HG02870 (cell line): ENCODE measurements at regions not wholly inside any gene's neighbourhood (a gene's known extent, or its start where the extent isn't known, plus 50 kb on each side); places are given as distances from the start of the nearest gene placed in this dataset.
"Not testable (repeated sequence)": the region's sequence is repeated elsewhere in the genome, so short reads cannot be mapped to it uniquely, and the experiment has no call there.

ENCODE experiments used
- ATAC-seq: cut with Tn5 transposase; IDR thresholded peaks from one replicate; pipeline ENCODE4 v1.9.1; 2021; ENCODE audit warnings: mild to moderate bottlenecking, moderate library complexity; ENCODE audit not compliant: unreplicated experiment

- no peak for ATAC-seq
These were observed 229.1 kb upstream of the ACVR2A start for GRCh38 chr2:147615726-147616125.

- no peak for ATAC-seq
These were observed 229.8 kb upstream of the ACVR2A start for GRCh38 chr2:147614979-147615470.

- no peak for ATAC-seq
These were observed 230.4 kb upstream of the ACVR2A start for GRCh38 chr2:147614471-147614870.

GRCh38 chr2:147610496-147611040 lies 234.3 kb upstream of the ACVR2A start:
- no peak for ATAC-seq

- no peak for ATAC-seq
These were observed 235.5 kb upstream of the ACVR2A start for GRCh38 chr2:147609301-147609700.

GRCh38 chr2:147607379-147607778 lies 237.4 kb upstream of the ACVR2A start:
- ATAC-seq, result no peak

- no peak for ATAC-seq
These were observed 241.0 kb upstream of the ACVR2A start for GRCh38 chr2:147603876-147604275.

GRCh38 chr2:147603447-147603846 lies 241.4 kb upstream of the ACVR2A start:
- ATAC-seq, result no peak

GRCh38 chr2:147600646-147601045 lies 244.2 kb upstream of the ACVR2A start:
- no peak for ATAC-seq

- no peak for ATAC-seq
These were observed 244.6 kb upstream of the ACVR2A start for GRCh38 chr2:147600223-147600622.

- ATAC-seq, result no peak
These were observed 249.6 kb upstream of the ACVR2A start for GRCh38 chr2:147595200-147595599.

- no peak for ATAC-seq
These were observed 250.8 kb upstream of the ACVR2A start for GRCh38 chr2:147594038-147594437.

GRCh38 chr2:147592784-147593183 lies 252.0 kb upstream of the ACVR2A start:
- not testable (repeated sequence) for ATAC-seq

GRCh38 chr2:147589127-147589526 lies 255.7 kb upstream of the ACVR2A start:
- no peak for ATAC-seq

GRCh38 chr2:147588191-147588590 lies 256.6 kb upstream of the ACVR2A start:
- ATAC-seq, result no peak

GRCh38 chr2:147578529-147578928 lies 266.3 kb upstream of the ACVR2A start:
- no peak for ATAC-seq

- no peak for ATAC-seq
These were observed 266.8 kb upstream of the ACVR2A start for GRCh38 chr2:147577998-147578380.

- no peak for ATAC-seq
These were observed 267.4 kb upstream of the ACVR2A start for GRCh38 chr2:147577323-147577997.

- no peak for ATAC-seq
These were observed 269.7 kb upstream of the ACVR2A start for GRCh38 chr2:147575106-147575505.

GRCh38 chr2:147572622-147573021 lies 272.2 kb upstream of the ACVR2A start:
- ATAC-seq, result no peak

- no peak for ATAC-seq
These were observed 275.4 kb upstream of the ACVR2A start for GRCh38 chr2:147569426-147569825.

- no peak for ATAC-seq
These were observed 276.7 kb upstream of the ACVR2A start for GRCh38 chr2:147568109-147568508.

- no peak for ATAC-seq
These were observed 277.7 kb upstream of the ACVR2A start for GRCh38 chr2:147567136-147567535.
